ENCODE measurements at regions not wholly inside any gene's neighbourhood (a gene's known extent, or its start where the extent isn't known, plus 50 kb on each side); places are given as distances from the start of the nearest gene placed in this dataset.
"Not testable (repeated sequence)": the region's sequence is repeated elsewhere in the genome, so short reads cannot be mapped to it uniquely, and the experiment has no call there.

- H3K4me1 Mint-ChIP-seq; H3K27me3 Mint-ChIP-seq (ENCODE audit: insufficient read depth, low read depth, poor library complexity); H3K9me2 ChIP-seq (ENCODE audit: insufficient read depth); H3K36me3 ChIP-seq (ENCODE audit: insufficient read depth); H3K4me1 ChIP-seq (ENCODE audit: insufficient read depth); H3K4me3 Mint-ChIP-seq; H3K27ac ChIP-seq (ENCODE audit: low read depth); H3K27ac Mint-ChIP-seq; ATAC-seq; H3K79me2 ChIP-seq (replicated peaks; ENCODE audit: insufficient read depth); H3F3A ChIP-seq (replicated peaks; ENCODE audit: low read depth); H4K20me1 ChIP-seq (replicated peaks; ENCODE audit: insufficient read depth): not testable (repeated sequence)
- H3K4me2 ChIP-seq = peak overlapping the region; percentile 73; the same call in 1 of the 2 replicates
- H3K9me3 Mint-ChIP-seq = peaks cover 53% of the 10 kb centered on the region
- H3K27me3 ChIP-seq (ENCODE audit: insufficient read depth) = peaks cover 16% of the 10 kb centered on the region
- peak in 1 of 2 experiments; percentile 7; a peak in 1 of 4 replicates for TF ChIP-seq CTCF (conservative IDR thresholded peaks at IDR 0.05; ENCODE audit: low read depth in 2 of 2)
- H3K4me3 ChIP-seq = peak overlapping the region; percentile 49
- H3K36me3 Mint-ChIP-seq (ENCODE audit: low read depth) = peaks cover 19% of the 10 kb centered on the region
- peak overlapping the region; percentile 90; the same call in 1 of the 2 replicates for H2AFZ ChIP-seq
- DNase-seq (ENCODE audit: low spot score) = peak; percentile 54
Observed at GRCh38 chr2:91571239-91571923, 2879.9 kb downstream of the RPIA start.

GRCh38 chr2:91573018-91573417 is 2881.5 kb downstream of the RPIA start:
- not testable (repeated sequence) for DNase-seq (ENCODE audit: low spot score); H3K36me3 ChIP-seq (ENCODE audit: insufficient read depth); H3K4me3 ChIP-seq; H4K20me1 ChIP-seq (replicated peaks; ENCODE audit: insufficient read depth); H3K27ac Mint-ChIP-seq; H2AFZ ChIP-seq; H3K4me2 ChIP-seq; H3K27ac ChIP-seq (ENCODE audit: low read depth); H3K4me1 Mint-ChIP-seq; H3K4me1 ChIP-seq (ENCODE audit: insufficient read depth); H3K4me3 Mint-ChIP-seq; H3K9me2 ChIP-seq (ENCODE audit: insufficient read depth); ATAC-seq; H3F3A ChIP-seq (replicated peaks; ENCODE audit: low read depth); H3K79me2 ChIP-seq (replicated peaks; ENCODE audit: insufficient read depth); H3K27me3 Mint-ChIP-seq (ENCODE audit: insufficient read depth, low read depth, poor library complexity)
- peaks cover 59% of the 10 kb centered on the region for H3K9me3 Mint-ChIP-seq
- peaks cover 16% of the 10 kb centered on the region for H3K27me3 ChIP-seq (ENCODE audit: insufficient read depth)
- peaks cover 16% of the 10 kb centered on the region for H3K36me3 Mint-ChIP-seq (ENCODE audit: low read depth)

DNA sequence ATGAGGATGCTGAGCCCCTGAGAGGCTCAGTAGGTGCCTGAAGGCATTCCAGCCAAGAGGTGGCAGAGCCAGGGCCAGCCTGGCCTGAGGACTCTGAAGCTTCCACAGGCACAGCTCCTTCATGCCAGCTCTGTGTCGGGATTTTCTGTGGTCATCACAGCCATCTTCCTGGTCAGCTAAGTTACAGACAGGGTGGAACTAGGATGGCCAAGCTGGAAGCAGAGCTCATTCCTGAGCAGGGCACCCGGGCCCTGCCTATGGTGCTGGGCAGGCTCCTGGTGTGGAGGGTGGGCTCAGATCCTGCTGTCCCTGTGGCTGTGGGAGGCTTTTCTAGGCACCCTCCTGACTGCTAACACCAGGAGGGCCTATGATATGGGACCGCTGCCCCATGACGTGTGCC is 2882.3 kb downstream of the RPIA start:
- H3K4me3 Mint-ChIP-seq = not testable (repeated sequence)
- H3K9me3 Mint-ChIP-seq = peaks cover 60% of the 10 kb centered on the region

GRCh38 chr2:91574255-91574654 is 2882.8 kb downstream of the RPIA start:
- not testable (repeated sequence) for H2AFZ ChIP-seq; H3K4me3 ChIP-seq; H3K4me3 Mint-ChIP-seq; H3K27ac Mint-ChIP-seq; ATAC-seq; H3K4me2 ChIP-seq; H3K9me2 ChIP-seq (ENCODE audit: insufficient read depth); H3F3A ChIP-seq (replicated peaks; ENCODE audit: low read depth); H4K20me1 ChIP-seq (replicated peaks; ENCODE audit: insufficient read depth); H3K4me1 ChIP-seq (ENCODE audit: insufficient read depth); H3K79me2 ChIP-seq (replicated peaks; ENCODE audit: insufficient read depth); H3K27me3 Mint-ChIP-seq (ENCODE audit: insufficient read depth, low read depth, poor library complexity); H3K27ac ChIP-seq (ENCODE audit: low read depth); DNase-seq (ENCODE audit: low spot score); H3K4me1 Mint-ChIP-seq; H3K36me3 ChIP-seq (ENCODE audit: insufficient read depth)
- peaks cover 16% of the 10 kb centered on the region for H3K36me3 Mint-ChIP-seq (ENCODE audit: low read depth)
- H3K27me3 ChIP-seq (ENCODE audit: insufficient read depth) = peaks cover 16% of the 10 kb centered on the region
- H3K9me3 Mint-ChIP-seq = peaks cover 57% of the 10 kb centered on the region

More for the DNA sequence above, 2882.3 kb downstream of the RPIA start:
- peaks cover 16% of the 10 kb centered on the region for H3K27me3 ChIP-seq (ENCODE audit: insufficient read depth)
- peaks cover 16% of the 10 kb centered on the region for H3K36me3 Mint-ChIP-seq (ENCODE audit: low read depth)
- not testable (repeated sequence) for H3K36me3 ChIP-seq (ENCODE audit: insufficient read depth); H2AFZ ChIP-seq; H3F3A ChIP-seq (replicated peaks; ENCODE audit: low read depth); H3K4me2 ChIP-seq; H3K4me1 Mint-ChIP-seq; H4K20me1 ChIP-seq (replicated peaks; ENCODE audit: insufficient read depth); DNase-seq (ENCODE audit: low spot score); H3K27ac Mint-ChIP-seq; H3K4me3 ChIP-seq; H3K79me2 ChIP-seq (replicated peaks; ENCODE audit: insufficient read depth); H3K9me2 ChIP-seq (ENCODE audit: insufficient read depth); H3K4me1 ChIP-seq (ENCODE audit: insufficient read depth); H3K27me3 Mint-ChIP-seq (ENCODE audit: insufficient read depth, low read depth, poor library complexity); H3K27ac ChIP-seq (ENCODE audit: low read depth); ATAC-seq

GRCh38 chr2:91575701-91576100 is 2884.2 kb downstream of the RPIA start:
- H3K27me3 ChIP-seq (ENCODE audit: insufficient read depth) = peaks cover 16% of the 10 kb centered on the region
- H4K20me1 ChIP-seq (replicated peaks; ENCODE audit: insufficient read depth); H3F3A ChIP-seq (replicated peaks; ENCODE audit: low read depth); H3K79me2 ChIP-seq (replicated peaks; ENCODE audit: insufficient read depth); H3K4me3 Mint-ChIP-seq; H3K27me3 Mint-ChIP-seq (ENCODE audit: insufficient read depth, low read depth, poor library complexity); DNase-seq (ENCODE audit: low spot score); H3K36me3 ChIP-seq (ENCODE audit: insufficient read depth); H3K4me1 ChIP-seq (ENCODE audit: insufficient read depth); H3K4me2 ChIP-seq; H3K4me1 Mint-ChIP-seq; H3K9me2 ChIP-seq (ENCODE audit: insufficient read depth); H3K27ac ChIP-seq (ENCODE audit: low read depth); H3K4me3 ChIP-seq; H2AFZ ChIP-seq; ATAC-seq; H3K27ac Mint-ChIP-seq: not testable (repeated sequence)
- peaks cover 66% of the 10 kb centered on the region for H3K9me3 Mint-ChIP-seq
- H3K36me3 Mint-ChIP-seq (ENCODE audit: low read depth) = peaks cover 19% of the 10 kb centered on the region

DNA sequence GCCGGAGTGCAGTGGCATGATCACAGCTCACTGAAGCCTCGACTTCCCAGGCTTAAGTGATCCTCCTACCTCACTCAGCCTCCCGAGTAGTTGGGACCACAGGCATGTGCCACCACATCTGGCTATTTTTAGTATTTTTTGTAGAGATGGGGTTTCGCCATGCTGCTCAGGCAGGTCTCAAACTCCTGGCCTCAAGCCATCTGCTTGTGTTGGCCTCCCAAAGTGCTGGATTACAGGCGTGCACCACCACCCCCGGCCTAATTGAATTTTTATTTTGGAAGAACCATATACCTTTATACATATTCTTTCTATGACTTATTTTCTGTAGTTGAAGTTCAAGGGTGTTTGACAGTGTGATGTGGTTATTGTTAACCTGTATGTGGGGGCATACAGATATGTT is 2885.9 kb downstream of the RPIA start:
- H3K4me1 Mint-ChIP-seq; H3K9me2 ChIP-seq (ENCODE audit: insufficient read depth); H3K4me3 Mint-ChIP-seq; H3K36me3 ChIP-seq (ENCODE audit: insufficient read depth); H3K4me3 ChIP-seq; H3K27ac Mint-ChIP-seq; H3K27me3 ChIP-seq (ENCODE audit: insufficient read depth); H3K27me3 Mint-ChIP-seq (ENCODE audit: insufficient read depth, low read depth, poor library complexity); H4K20me1 ChIP-seq (replicated peaks; ENCODE audit: insufficient read depth); H3K4me2 ChIP-seq; H2AFZ ChIP-seq; H3K4me1 ChIP-seq (ENCODE audit: insufficient read depth); DNase-seq (ENCODE audit: low spot score); H3K79me2 ChIP-seq (replicated peaks; ENCODE audit: insufficient read depth); ATAC-seq; H3K27ac ChIP-seq (ENCODE audit: low read depth); H3F3A ChIP-seq (replicated peaks; ENCODE audit: low read depth): not testable (repeated sequence)
- peaks cover 21% of the 10 kb centered on the region for H3K36me3 Mint-ChIP-seq (ENCODE audit: low read depth)
- peaks cover 63% of the 10 kb centered on the region for H3K9me3 Mint-ChIP-seq

Data from GM23338 (cell line).